ENCODE measurements at regions not wholly inside any gene's neighbourhood (a gene's known extent, or its start where the extent isn't known, plus 50 kb on each side); places are given as distances from the start of the nearest gene placed in this dataset.

GRCh38 chr3:973340-973739 lies 119.5 kb upstream of the CNTN6 start:
- intact Hi-C loops (cut with DNase I; ENCODE audit: low total_unique reads): no loop called here
- TF ChIP-seq POLR2A (IDR thresholded peaks at IDR 0.05): no peak
- TF ChIP-seq EP300 (IDR thresholded peaks at IDR 0.05): no peak
- TF ChIP-seq POLR2AphosphoS5 (IDR thresholded peaks at IDR 0.05): no peak
- no peak for TF ChIP-seq CTCF (IDR thresholded peaks at IDR 0.05)

GRCh38 chr3:976006-976405 lies 116.8 kb upstream of the CNTN6 start:
- 72 to 87% (median 77%) methylated on average over 5 of the region's 5 CpGs for WGBS, 5 donors
- no peaks in the 10 kb centered on the region for H3K36me3 ChIP-seq
- H3K4me1 ChIP-seq: no peaks in the 10 kb centered on the region
- TF ChIP-seq EP300 (IDR thresholded peaks at IDR 0.05) (no peak), CTCF (IDR thresholded peaks at IDR 0.05) (no peak), POLR2AphosphoS5 (IDR thresholded peaks at IDR 0.05) (no peak)
- H3K9me3 ChIP-seq: peaks cover 5 to 20% (median 12%) of the 10 kb centered on the region in 4 donors
- no peak overlapping the region for H3K4me3 ChIP-seq
- no peak for DNase-seq
- H3K27me3 ChIP-seq: no peaks in the 10 kb centered on the region
- H3K27ac ChIP-seq: no peak overlapping the region
- intact Hi-C loops (cut with DNase I; ENCODE audit: low total_unique reads): no loop called here

More at GRCh38 chr3:973340-973739, 119.5 kb upstream of the CNTN6 start:
- Histone ChIP-seq H3K4me1 (no peaks in the 10 kb centered on the region), H3K4me3 (no peak overlapping the region), H3K27ac (no peak overlapping the region), H3K9me3 (peaks cover 5 to 18% (median 12%) of the 10 kb centered on the region in 4 donors), H3K36me3 (no peaks in the 10 kb centered on the region), H3K27me3 (no peaks in the 10 kb centered on the region)
- DNase-seq: no peak
- WGBS, 5 donors: 44 to 53% (median 50%) methylated on average over 1 of the region's 1 CpG

DNA sequence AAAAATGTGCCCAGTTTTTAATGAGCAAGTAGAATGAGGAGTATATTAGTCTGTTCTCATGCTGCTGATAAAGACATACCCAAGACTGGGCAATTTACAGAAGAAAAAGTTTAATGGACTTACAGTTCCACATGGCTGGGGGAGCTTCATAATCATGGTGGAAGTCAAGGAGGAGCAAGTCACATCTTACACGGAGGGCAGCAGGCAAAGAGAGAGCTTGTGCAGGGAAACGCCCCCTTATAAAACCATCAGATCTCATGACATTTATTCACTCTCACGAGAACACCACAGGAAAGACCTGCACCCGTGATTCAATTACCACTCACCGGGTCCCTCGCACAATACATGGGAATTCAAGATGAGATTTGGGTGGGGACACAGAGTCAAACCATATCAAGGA lies 111.7 kb upstream of the CNTN6 start:
- peaks cover 0 to 10% (median 2%) of the 10 kb centered on the region in 4 donors for H3K9me3 ChIP-seq
- DNase-seq: no peak
- TF ChIP-seq POLR2AphosphoS5 (IDR thresholded peaks at IDR 0.05) (no peak), POLR2A (IDR thresholded peaks at IDR 0.05) (no peak), EP300 (IDR thresholded peaks at IDR 0.05) (no peak), CTCF (IDR thresholded peaks at IDR 0.05) (no peak)
- 87 to 92% (median 89%) methylated on average over 6 of the region's 6 CpGs for WGBS, 5 donors
- H3K4me3 ChIP-seq: no peak overlapping the region
- no peaks in the 10 kb centered on the region for H3K36me3 ChIP-seq
- intact Hi-C loops (cut with DNase I; ENCODE audit: low total_unique reads): no loop called here
- no peak overlapping the region for H3K27ac ChIP-seq
- no peaks in the 10 kb centered on the region for H3K4me1 ChIP-seq
- H3K27me3 ChIP-seq: no peaks in the 10 kb centered on the region

DNA sequence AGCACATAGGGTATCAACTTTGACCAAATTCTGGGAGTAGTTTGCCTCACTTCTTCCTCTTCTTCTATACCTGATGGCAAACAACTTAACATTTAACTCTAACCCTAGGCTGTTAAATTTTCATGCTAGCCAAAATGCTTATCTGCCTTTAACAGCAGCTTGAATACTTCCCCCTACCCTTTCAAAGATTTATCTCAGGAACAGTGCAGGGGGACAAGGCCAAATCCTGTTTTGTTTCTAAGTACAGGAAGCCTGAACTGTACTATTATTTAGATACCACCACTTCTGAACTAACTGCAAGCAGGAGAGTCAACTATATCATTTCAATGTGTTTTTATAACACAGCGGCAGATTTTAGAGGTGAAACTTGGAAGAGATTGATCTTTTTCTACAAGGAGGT lies 104.0 kb upstream of the CNTN6 start:
- Histone ChIP-seq H3K36me3 (no peaks in the 10 kb centered on the region), H3K27ac (no peak overlapping the region), H3K27me3 (no peaks in the 10 kb centered on the region), H3K4me3 (no peak overlapping the region), H3K9me3 (peaks cover 0 to 21% (median 6%) of the 10 kb centered on the region in 4 donors), H3K4me1 (no peaks in the 10 kb centered on the region)
- TF ChIP-seq CTCF (IDR thresholded peaks at IDR 0.05) (no peak), POLR2A (IDR thresholded peaks at IDR 0.05) (no peak), POLR2AphosphoS5 (IDR thresholded peaks at IDR 0.05) (no peak), EP300 (IDR thresholded peaks at IDR 0.05) (no peak)
- WGBS, 5 donors: 79 to 91% (median 89%) methylated on average over 1 of the region's 1 CpG
- DNase-seq: no peak
- intact Hi-C loops (cut with DNase I; ENCODE audit: low total_unique reads): no loop called here
